GM12874 (cell line): ENCODE measurements at regions not wholly inside any gene's neighbourhood (a gene's known extent, or its start where the extent isn't known, plus 50 kb on each side); places are given as distances from the start of the nearest gene placed in this dataset.

ENCODE experiments used
- TF ChIP-seq, protein P1 (sequence below): IDR thresholded peaks from 2 replicates; pipeline ENCODE4 v1.5.1; 2011; ENCODE audit warnings: low read depth, mild to moderate bottlenecking, control low read depth, low read length, moderate library complexity; ENCODE audit not compliant: insufficient read depth

DNA sequence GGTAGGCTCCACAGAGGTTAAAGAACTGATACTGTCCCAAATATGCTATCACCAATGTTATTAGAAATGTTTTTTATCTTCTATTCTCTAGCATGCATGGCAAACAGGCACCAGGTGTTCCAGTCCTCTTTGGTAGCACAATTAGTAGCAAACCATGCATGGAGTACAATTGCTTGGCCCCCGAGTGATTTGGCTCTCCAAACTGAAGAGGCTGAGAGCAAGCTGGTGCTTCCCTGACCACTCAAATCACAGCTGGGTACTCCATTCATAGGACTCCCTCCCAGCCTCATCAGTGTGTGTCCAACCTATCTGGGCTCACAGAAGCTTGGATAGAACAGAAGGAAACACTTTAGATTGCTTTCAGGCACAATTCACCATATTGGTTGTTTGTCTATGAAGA, 93.4 kb downstream of the DIO2 start:
- TF ChIP-seq, protein P1, sequence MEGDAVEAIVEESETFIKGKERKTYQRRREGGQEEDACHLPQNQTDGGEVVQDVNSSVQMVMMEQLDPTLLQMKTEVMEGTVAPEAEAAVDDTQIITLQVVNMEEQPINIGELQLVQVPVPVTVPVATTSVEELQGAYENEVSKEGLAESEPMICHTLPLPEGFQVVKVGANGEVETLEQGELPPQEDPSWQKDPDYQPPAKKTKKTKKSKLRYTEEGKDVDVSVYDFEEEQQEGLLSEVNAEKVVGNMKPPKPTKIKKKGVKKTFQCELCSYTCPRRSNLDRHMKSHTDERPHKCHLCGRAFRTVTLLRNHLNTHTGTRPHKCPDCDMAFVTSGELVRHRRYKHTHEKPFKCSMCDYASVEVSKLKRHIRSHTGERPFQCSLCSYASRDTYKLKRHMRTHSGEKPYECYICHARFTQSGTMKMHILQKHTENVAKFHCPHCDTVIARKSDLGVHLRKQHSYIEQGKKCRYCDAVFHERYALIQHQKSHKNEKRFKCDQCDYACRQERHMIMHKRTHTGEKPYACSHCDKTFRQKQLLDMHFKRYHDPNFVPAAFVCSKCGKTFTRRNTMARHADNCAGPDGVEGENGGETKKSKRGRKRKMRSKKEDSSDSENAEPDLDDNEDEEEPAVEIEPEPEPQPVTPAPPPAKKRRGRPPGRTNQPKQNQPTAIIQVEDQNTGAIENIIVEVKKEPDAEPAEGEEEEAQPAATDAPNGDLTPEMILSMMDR: no peak

DNA sequence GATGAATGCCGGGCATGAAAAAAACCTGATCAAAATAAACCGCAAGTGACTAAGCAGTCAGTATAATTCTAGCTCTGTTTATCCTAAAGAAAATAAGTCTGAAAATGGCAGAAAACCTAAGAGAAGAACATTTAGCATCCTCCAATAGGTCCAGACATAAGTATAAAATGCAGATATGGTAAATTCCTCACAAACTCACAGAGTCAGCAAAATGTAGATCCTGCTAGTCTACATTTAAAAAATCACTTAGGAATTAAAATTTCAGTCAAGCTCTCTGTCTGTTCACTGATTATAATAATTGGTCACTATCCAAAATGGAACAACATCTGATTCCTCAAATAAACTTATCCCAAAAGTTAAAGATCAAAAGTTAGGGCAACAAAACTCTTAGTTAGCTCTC, 95.1 kb downstream of the DIO2 start:
- TF ChIP-seq, protein P1: no peak

DNA sequence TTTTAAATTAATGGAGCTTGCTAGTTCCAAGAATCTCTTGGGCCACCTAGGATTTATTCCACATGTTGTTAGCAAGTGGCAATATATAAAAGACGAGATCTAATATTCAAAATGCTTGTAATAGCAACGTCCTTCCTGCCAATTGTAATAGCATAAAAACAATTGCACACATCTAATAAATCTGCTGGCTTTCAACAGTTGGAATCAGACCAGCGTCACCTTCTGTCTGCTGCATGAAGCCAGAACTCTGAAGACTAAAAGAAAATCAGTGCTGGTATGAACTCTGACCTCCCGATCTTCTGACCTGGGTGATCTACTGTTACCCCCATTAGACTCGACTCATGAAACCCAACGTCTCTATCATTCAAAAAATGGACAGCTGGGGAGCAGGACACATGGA, 100.6 kb downstream of the DIO2 start:
- TF ChIP-seq, protein P1: no peak

DNA sequence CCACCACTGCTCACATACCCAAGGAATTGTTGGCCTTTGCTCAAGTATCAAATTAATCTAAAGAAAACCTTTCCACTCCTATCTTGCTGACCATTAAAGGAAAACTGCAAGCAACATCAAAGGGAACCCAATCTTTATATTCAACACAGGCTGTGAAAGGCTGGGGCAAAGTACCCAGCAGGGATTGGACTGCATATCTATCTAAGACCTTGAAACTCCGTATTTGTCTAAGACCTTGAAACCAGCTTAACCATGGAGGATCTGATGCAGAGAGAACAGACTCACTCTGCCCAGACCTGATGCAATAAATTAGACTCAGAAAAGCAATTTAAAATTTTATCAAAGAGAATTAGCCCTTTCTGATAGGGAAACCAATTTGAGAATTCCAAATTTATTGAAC, 102.2 kb downstream of the DIO2 start:
- TF ChIP-seq, protein P1: no peak

- TF ChIP-seq, protein P1: no peak
Measured at GRCh38 chr14:80108430-80108829, 102.9 kb downstream of the DIO2 start.

DNA sequence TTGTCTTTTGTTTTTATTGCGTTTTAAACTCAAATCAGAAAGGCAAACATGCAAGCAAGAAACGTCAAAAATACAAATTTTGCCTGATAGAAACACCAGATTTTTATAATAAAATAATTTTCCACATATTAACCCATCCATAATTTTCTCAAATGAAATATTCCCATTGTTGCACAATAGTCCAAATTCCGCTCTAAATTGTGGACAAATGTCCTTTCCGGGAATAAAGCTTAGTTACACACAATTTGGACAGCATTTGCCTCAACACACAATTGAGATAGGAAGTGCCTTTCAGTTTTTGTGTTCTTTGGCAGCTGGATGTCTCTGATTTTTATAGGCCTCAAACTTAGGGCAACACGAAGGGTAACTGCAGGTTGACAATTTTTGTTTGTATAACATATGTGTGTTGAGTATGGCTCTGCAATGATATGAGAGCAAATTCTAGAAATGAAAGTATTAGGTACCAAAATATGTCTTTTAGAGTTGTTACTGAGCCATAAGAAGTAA, 105.8 kb downstream of the DIO2 start:
- TF ChIP-seq, protein P1: no peak

DNA sequence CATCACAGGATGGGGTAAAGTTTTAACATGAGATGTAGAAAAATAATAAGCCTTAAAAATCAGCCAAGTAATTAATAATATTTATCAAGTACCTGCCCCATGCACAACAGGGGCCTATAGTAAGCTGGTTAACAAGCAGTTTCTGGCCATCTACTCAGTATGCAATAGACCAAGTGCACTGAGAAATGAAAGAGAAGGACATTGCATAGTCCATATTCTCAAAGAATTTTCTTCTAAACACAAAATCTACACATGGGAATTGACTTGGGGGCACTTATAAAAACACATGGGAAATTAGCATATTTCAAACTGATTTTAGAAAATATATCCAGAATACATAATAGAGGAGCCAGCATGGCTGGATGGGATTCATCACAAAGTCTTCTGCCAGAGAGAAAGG, 109.5 kb downstream of the DIO2 start:
- TF ChIP-seq, protein P1: no peak

DNA sequence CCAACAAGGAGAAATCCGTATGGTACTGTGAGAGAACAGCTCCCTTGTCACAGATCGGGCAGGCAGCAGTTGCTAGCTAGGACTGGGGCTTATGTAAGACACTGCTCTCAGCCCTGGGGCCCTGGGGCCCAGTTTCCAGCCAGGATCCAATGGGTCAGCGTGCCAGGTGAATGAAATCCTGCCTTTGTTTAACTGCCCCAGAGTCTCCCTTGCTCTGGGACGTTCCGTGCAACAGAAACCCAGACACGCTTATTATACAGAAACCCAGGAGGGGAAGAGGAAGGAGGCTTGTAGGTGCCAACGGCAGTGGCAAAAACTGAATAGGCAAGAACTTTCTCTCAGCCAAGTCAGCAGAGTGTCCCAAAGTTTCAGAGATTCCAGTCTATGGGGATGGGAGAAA, 110.6 kb downstream of the DIO2 start:
- TF ChIP-seq, protein P1: no peak
